HCT116 (cell line): ENCODE measurements at regions not wholly inside any gene's neighbourhood (a gene's known extent, or its start where the extent isn't known, plus 50 kb on each side); places are given as distances from the start of the nearest gene placed in this dataset.

Experiments
- ATAC-seq: fragments of 200-7000 bp; cut with Tn5 transposase; 2 replicates; pipeline ENCODE4 v1.9.1; 2020; ENCODE audit warnings: mild to moderate bottlenecking, moderate library complexity
- BruUV-seq: library from RNA; stranded (reverse); fragments of 400-500 nt; replicated peaks from 2 replicates; lab custom pipeline; 2021; lab: Mats Ljungman, UMichigan
- CTCF ChIA-PET: fragments of 300-600 bp; sonication (Branson Sonifier 250); formaldehyde crosslinking; loops from one replicate; lab custom pipeline; 2021; ENCODE audit warnings: antibody characterized with exemption; lab: Charles Lee
- POLR2A ChIA-PET: fragments of 300-600, 350-600 bp; sonication (Branson Sonifier 250); formaldehyde crosslinking; loops from one replicate; lab custom pipeline; 2021; ENCODE audit warnings: antibody characterized with exemption; lab: Charles Lee
- RAD21 ChIA-PET, 2 experiments: fragments of 300-600 bp; sonication (Branson Sonifier 250); formaldehyde crosslinking; loops; one replicate each; lab custom pipeline; 2023; ENCODE audit warnings: low total read pairs in 2 of 2; ENCODE audit not compliant: uncharacterized antibody in 2 of 2, unreplicated experiment in 2 of 2, low non-redundant PET in 1 of 2; lab: Charles Lee
- DNase-seq: peaks from one replicate; pipeline ENCODE4 v3.0.0-alpha.2; 2010; ENCODE audit warnings: low read depth, low spot score
- H2AFZ ChIP-seq: fragments of 200-600 bp; shearing (Covaris generic), sonication (generic); 2 replicates; pipeline ENCODE4 v1.6.1; 2017; ENCODE audit warnings: low read depth, mixed run types, mixed read lengths, antibody characterized with exemption, low read length; ENCODE audit not compliant: poor library complexity, severe bottlenecking
- H3K27ac ChIP-seq: 2 replicates; pipeline ENCODE4 v1.5.1; 2012; ENCODE audit warnings: low read depth, low read length
- H3K27me3 ChIP-seq: fragments of 200-600 bp; sonication (generic); 2 replicates; pipeline ENCODE4 v1.6.1; 2016; ENCODE audit warnings: mixed run types, low read length, mixed read lengths; ENCODE audit not compliant: insufficient read depth
- H3K36me3 ChIP-seq, 2 experiments: fragments of 200-500 bp in 1 of 2; fragments of 200-600 bp in 1 of 2; sonication (Bioruptor generic) in 1 of 2; sonication (generic) in 1 of 2; 2 replicates each; pipeline versions ENCODE4 v1.5.1 to v1.6.1; 2014 to 2016; ENCODE audit warnings: low read length in 2 of 2, inconsistent platforms in 1 of 2, mixed read lengths in 1 of 2, mixed run types in 1 of 2; ENCODE audit not compliant: insufficient read depth in 2 of 2, control insufficient read depth in 1 of 2
- H3K4me1 ChIP-seq, 2 experiments: fragments of 200-600 bp in 1 of 2; sonication (generic) in 1 of 2; 2 replicates each; pipeline versions ENCODE4 v1.5.1 to v1.6.1; 2012 to 2017; ENCODE audit warnings: low read length in 2 of 2, inconsistent platforms in 1 of 2, mild to moderate bottlenecking in 1 of 2, mixed read lengths in 1 of 2, mixed run types in 1 of 2, moderate library complexity in 1 of 2; ENCODE audit not compliant: insufficient read depth in 2 of 2, control insufficient read depth in 1 of 2
- H3K4me2 ChIP-seq: fragments of 200-600 bp; sonication (generic); 2 replicates; pipeline ENCODE4 v1.6.1; 2017; ENCODE audit warnings: mixed run types, low read length, mixed read lengths
- H3K4me3 ChIP-seq, 2 experiments: fragments of 200-600 bp in 1 of 2; sonication (generic) in 1 of 2; replicated peaks in 1 of 2; 2 replicates each; pipeline ENCODE4 v1.5.1; 2011 to 2016; ENCODE audit warnings: low read length in 2 of 2, control low read depth in 1 of 2, low read depth in 1 of 2, mild to moderate bottlenecking in 1 of 2, mixed read lengths in 1 of 2, mixed run types in 1 of 2
- H3K79me2 ChIP-seq: fragments of 200-600 bp; sonication (generic); 2 replicates; pipeline ENCODE4 v1.6.1; 2017; ENCODE audit warnings: mild to moderate bottlenecking, mixed run types, low read length, moderate library complexity, mixed read lengths; ENCODE audit not compliant: insufficient read depth
- H3K9ac ChIP-seq: fragments of 200-600 bp; sonication (generic); 2 replicates; pipeline ENCODE4 v1.6.1; 2016; ENCODE audit warnings: low read length, mixed read lengths
- H3K9me2 ChIP-seq: fragments of 200-600 bp; sonication (generic), shearing (Covaris generic); 2 replicates; pipeline ENCODE4 v1.6.1; 2017; ENCODE audit warnings: mixed run types, mild to moderate bottlenecking, moderate library complexity; ENCODE audit not compliant: insufficient read depth
- H3K9me3 ChIP-seq, 2 experiments: fragments of 200-500 bp in 1 of 2; fragments of 200-600 bp in 1 of 2; sonication (Bioruptor generic) in 1 of 2; sonication (generic) in 1 of 2; 2 replicates each; pipeline ENCODE4 v1.6.1; 2014 to 2017; ENCODE audit warnings: low read length in 2 of 2, mixed read lengths in 2 of 2, inconsistent platforms in 1 of 2, low read depth in 1 of 2, mild to moderate bottlenecking in 1 of 2, mixed run types in 1 of 2, moderate library complexity in 1 of 2; ENCODE audit not compliant: control insufficient read depth in 1 of 2, insufficient read depth in 1 of 2
- H4K20me1 ChIP-seq: fragments of 200-600 bp; sonication (generic), shearing (Covaris generic); 2 replicates; pipeline ENCODE4 v1.6.1; 2017; ENCODE audit warnings: mixed run types, mild to moderate bottlenecking, moderate library complexity; ENCODE audit not compliant: insufficient read depth
- CBX3 ChIP-seq: IDR thresholded peaks from 2 replicates; pipeline ENCODE4 v1.6.1; 2012; ENCODE audit warnings: low read depth
- CEBPB ChIP-seq: IDR thresholded peaks from 2 replicates; pipeline ENCODE4 v1.6.1; 2012; ENCODE audit warnings: low read depth
- EGR1 ChIP-seq: IDR thresholded peaks from 2 replicates; pipeline ENCODE4 v1.6.1; 2012; ENCODE audit warnings: low read depth
- ELF1 ChIP-seq: IDR thresholded peaks from 2 replicates; pipeline ENCODE4 v1.6.1; 2012; ENCODE audit warnings: low read depth, borderline replicate concordance
- EZH2 ChIP-seq: fragments of 200-600 bp; sonication (generic); IDR thresholded peaks from 2 replicates; pipeline ENCODE4 v1.6.1; 2017; ENCODE audit warnings: antibody characterized with exemption, mixed run types
- EZH2phosphoT487 ChIP-seq: fragments of 200-600 bp; IDR thresholded peaks from 2 replicates; pipeline ENCODE4 v1.6.1; 2018; ENCODE audit warnings: antibody characterized with exemption, borderline replicate concordance
- FOSL1 ChIP-seq: IDR thresholded peaks from 2 replicates; pipeline ENCODE4 v1.6.1; 2012; ENCODE audit warnings: low read depth
- JUND ChIP-seq: IDR thresholded peaks from 2 replicates; pipeline ENCODE4 v1.6.1; 2012
- POLR2AphosphoS5 ChIP-seq: IDR thresholded peaks from 2 replicates; pipeline ENCODE4 v1.6.1; 2011; ENCODE audit warnings: mild to moderate bottlenecking, low read depth, low read length, moderate library complexity
- RAD21 ChIP-seq: IDR thresholded peaks from 2 replicates; pipeline ENCODE4 v1.6.1; 2012; ENCODE audit warnings: low read depth, mild to moderate bottlenecking
- SRF ChIP-seq: IDR thresholded peaks from 2 replicates; pipeline ENCODE4 v1.6.1; 2012; ENCODE audit warnings: low read depth
- TCF7L2 ChIP-seq: IDR thresholded peaks from 2 replicates; pipeline ENCODE4 v1.7.0; 2011; ENCODE audit warnings: borderline replicate concordance, inconsistent platforms; ENCODE audit not compliant: insufficient read depth, insufficient read length; ENCODE audit errors: extremely low read depth
- ZFX ChIP-seq: fragments of 450-650 bp; IDR thresholded peaks from 2 replicates; pipeline ENCODE4 v1.6.1; 2017
- ZNF274 ChIP-seq: fragments of 200-500 bp; sonication (Bioruptor generic); IDR thresholded peaks from 2 replicates; pipeline ENCODE4 v1.6.1; 2014; ENCODE audit warnings: mild to moderate bottlenecking, low read depth, low read length, inconsistent platforms
- intact Hi-C: fragments of 100-400 bp; cut with micrococcal nuclease; formaldehyde crosslinking; loops from 2 replicates; pipeline ENCODE4 v1.10.0; 2022
- TF ChIP-seq, protein P1 (sequence below): IDR thresholded peaks from 2 replicates; pipeline ENCODE4 v1.6.1; 2012
- TF ChIP-seq, protein P2 (sequence below): IDR thresholded peaks from 2 replicates; pipeline ENCODE4 v1.6.1; 2012; ENCODE audit warnings: low read depth
- TF ChIP-seq, protein P3 (sequence below): IDR thresholded peaks from 2 replicates; pipeline ENCODE4 v1.6.1; 2011; ENCODE audit warnings: mild to moderate bottlenecking, low read length, moderate library complexity; ENCODE audit not compliant: insufficient replicate concordance; ENCODE audit errors: extremely low read depth

DNA sequence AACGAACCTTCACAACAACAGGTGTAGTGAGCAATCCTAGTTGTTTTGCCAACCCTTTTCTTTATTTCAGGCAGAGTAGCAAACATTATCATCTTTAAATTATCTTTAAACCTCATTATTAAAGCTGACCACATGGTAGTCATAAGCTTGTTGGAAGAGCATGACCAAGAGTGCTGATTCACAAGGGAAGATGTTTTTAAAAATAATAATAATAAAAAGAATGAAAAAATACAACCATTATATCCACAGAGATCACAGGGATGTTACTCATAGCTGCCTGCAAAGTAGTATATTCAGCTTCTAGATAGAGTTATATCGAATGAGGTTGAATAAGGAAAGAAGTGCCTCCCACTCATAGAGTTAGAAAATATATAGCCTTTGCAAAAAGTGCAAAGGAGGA, 101.0 kb upstream of the FLRT2 start:
- Histone ChIP-seq H3K9me3 (peaks cover 7 to 11% of the 10 kb centered on the region in 2 experiments; a peak in 2 of 4 replicates), H3K4me2 (no peak overlapping the region), H4K20me1 (no peaks in the 10 kb centered on the region), H2AFZ (no peak overlapping the region), H3K4me3 (no peak overlapping the region), H3K79me2 (no peaks in the 10 kb centered on the region), H3K9ac (no peak overlapping the region), H3K9me2 (no peaks in the 10 kb centered on the region), H3K27ac (no peak overlapping the region), H3K4me1 (no peaks in the 10 kb centered on the region), H3K36me3 (no peaks in the 10 kb centered on the region), H3K27me3 (no peaks in the 10 kb centered on the region)
- no peak for ATAC-seq
- no TSS peak for BruUV-seq
- RAD21 ChIA-PET, result no interaction called here
- DNase-seq, result no peak
- CTCF ChIA-PET, result no interaction called here
- intact Hi-C loops, result no loop called here
- TF ChIP-seq TCF7L2, result no peak
- TF ChIP-seq ELF1, result no peak
- no peak for TF ChIP-seq FOSL1
- TF ChIP-seq JUND, result no peak
- POLR2A ChIA-PET, result no interaction called here

DNA sequence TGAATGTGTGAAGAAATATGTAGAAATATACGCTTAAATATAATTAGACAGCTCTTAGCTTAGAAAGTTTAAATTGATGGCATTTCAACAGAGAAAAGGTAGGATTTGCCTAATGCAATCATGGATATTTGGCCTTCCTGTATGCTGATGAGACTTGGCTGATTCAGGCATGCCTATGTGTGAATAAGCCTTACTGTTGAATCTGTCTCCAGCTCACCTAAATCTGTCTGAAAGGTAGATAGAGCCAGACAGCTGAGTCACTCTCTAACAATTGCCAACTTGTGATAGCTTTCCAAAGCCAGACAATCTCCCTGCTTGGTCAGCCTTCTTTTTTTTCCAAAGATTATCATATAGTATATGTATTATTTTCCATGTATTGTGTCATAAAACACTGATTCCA, 92.8 kb upstream of the FLRT2 start:
- no peak for DNase-seq
- H3K4me3 ChIP-seq, result no peak overlapping the region
- ATAC-seq, result no peak
- H3K27me3 ChIP-seq, result no peaks in the 10 kb centered on the region
- H4K20me1 ChIP-seq, result no peaks in the 10 kb centered on the region
- H3K9ac ChIP-seq, result no peak overlapping the region
- H3K4me2 ChIP-seq, result no peak overlapping the region
- ChIA-PET POLR2A (no interaction called here), RAD21 (no interaction called here), CTCF (no interaction called here)
- H3K9me3 ChIP-seq, result peaks cover 0 to 8% of the 10 kb centered on the region in 2 experiments; a peak in 2 of 4 replicates
- intact Hi-C loops, result no loop called here
- no TSS peak for BruUV-seq
- H3K79me2 ChIP-seq, result no peaks in the 10 kb centered on the region
- no peak overlapping the region for H3K27ac ChIP-seq
- H3K4me1 ChIP-seq, result no peaks in the 10 kb centered on the region
- H3K36me3 ChIP-seq, result no peaks in the 10 kb centered on the region
- no peaks in the 10 kb centered on the region for H3K9me2 ChIP-seq
- H2AFZ ChIP-seq, result no peak overlapping the region
- no peak for TF ChIP-seq ZNF274
- TF ChIP-seq, protein P1, sequence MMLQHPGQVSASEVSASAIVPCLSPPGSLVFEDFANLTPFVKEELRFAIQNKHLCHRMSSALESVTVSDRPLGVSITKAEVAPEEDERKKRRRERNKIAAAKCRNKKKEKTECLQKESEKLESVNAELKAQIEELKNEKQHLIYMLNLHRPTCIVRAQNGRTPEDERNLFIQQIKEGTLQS, result no peak
- no peak for TF ChIP-seq CBX3
- no peak for TF ChIP-seq JUND
- TF ChIP-seq SRF, result no peak
- no peak for TF ChIP-seq EGR1
- no peak for TF ChIP-seq ZFX
- no peak for TF ChIP-seq CEBPB
- TF ChIP-seq EZH2phosphoT487, result no peak
- no peak for TF ChIP-seq FOSL1
- TF ChIP-seq RAD21, result no peak
- TF ChIP-seq EZH2, result no peak
- TF ChIP-seq, protein P2, sequence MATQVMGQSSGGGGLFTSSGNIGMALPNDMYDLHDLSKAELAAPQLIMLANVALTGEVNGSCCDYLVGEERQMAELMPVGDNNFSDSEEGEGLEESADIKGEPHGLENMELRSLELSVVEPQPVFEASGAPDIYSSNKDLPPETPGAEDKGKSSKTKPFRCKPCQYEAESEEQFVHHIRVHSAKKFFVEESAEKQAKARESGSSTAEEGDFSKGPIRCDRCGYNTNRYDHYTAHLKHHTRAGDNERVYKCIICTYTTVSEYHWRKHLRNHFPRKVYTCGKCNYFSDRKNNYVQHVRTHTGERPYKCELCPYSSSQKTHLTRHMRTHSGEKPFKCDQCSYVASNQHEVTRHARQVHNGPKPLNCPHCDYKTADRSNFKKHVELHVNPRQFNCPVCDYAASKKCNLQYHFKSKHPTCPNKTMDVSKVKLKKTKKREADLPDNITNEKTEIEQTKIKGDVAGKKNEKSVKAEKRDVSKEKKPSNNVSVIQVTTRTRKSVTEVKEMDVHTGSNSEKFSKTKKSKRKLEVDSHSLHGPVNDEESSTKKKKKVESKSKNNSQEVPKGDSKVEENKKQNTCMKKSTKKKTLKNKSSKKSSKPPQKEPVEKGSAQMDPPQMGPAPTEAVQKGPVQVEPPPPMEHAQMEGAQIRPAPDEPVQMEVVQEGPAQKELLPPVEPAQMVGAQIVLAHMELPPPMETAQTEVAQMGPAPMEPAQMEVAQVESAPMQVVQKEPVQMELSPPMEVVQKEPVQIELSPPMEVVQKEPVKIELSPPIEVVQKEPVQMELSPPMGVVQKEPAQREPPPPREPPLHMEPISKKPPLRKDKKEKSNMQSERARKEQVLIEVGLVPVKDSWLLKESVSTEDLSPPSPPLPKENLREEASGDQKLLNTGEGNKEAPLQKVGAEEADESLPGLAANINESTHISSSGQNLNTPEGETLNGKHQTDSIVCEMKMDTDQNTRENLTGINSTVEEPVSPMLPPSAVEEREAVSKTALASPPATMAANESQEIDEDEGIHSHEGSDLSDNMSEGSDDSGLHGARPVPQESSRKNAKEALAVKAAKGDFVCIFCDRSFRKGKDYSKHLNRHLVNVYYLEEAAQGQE, result no peak
- TF ChIP-seq POLR2AphosphoS5, result no peak
- TF ChIP-seq, protein P3, sequence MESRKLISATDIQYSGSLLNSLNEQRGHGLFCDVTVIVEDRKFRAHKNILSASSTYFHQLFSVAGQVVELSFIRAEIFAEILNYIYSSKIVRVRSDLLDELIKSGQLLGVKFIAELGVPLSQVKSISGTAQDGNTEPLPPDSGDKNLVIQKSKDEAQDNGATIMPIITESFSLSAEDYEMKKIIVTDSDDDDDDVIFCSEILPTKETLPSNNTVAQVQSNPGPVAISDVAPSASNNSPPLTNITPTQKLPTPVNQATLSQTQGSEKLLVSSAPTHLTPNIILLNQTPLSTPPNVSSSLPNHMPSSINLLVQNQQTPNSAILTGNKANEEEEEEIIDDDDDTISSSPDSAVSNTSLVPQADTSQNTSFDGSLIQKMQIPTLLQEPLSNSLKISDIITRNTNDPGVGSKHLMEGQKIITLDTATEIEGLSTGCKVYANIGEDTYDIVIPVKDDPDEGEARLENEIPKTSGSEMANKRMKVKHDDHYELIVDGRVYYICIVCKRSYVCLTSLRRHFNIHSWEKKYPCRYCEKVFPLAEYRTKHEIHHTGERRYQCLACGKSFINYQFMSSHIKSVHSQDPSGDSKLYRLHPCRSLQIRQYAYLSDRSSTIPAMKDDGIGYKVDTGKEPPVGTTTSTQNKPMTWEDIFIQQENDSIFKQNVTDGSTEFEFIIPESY, result no peak
